HepG2 (cell line): ENCODE measurements at regions not wholly inside any gene's neighbourhood (a gene's known extent, or its start where the extent isn't known, plus 50 kb on each side); places are given as distances from the start of the nearest gene placed in this dataset.

Source experiments
- ATAC-seq: fragments of 200-7000 bp; cut with Tn5 transposase; 3 replicates; pipeline ENCODE4 v1.9.1; 2020; ENCODE audit warnings: mild to moderate bottlenecking, moderate library complexity
- BruUV-seq: library from RNA; stranded (reverse); fragments of 400-500 nt; replicated peaks from 2 replicates; lab custom pipeline; 2021; lab: Mats Ljungman, UMichigan
- CTCF ChIA-PET: fragments of 300-600 bp; formaldehyde crosslinking; extraction: SDS; loops from one replicate; lab custom pipeline; 2021; ENCODE audit warnings: low total read pairs, inconsistent platforms, low intra/inter-chr PET ratio; lab: Yijun Ruan, JAX
- POLR2A ChIA-PET: fragments of 350-600 bp; sonication (Branson Sonifier 250); formaldehyde crosslinking; loops from one replicate; lab custom pipeline; 2020; ENCODE audit warnings: antibody characterized with exemption, inconsistent platforms; lab: Yijun Ruan, JAX
- DNase-seq: peaks from one replicate; pipeline ENCODE4 v3.0.0-alpha.2; 2015; ENCODE audit warnings: low spot score
- FAIRE-seq: peaks from 3 replicates; lab custom pipeline; 2011; peaks lifted over from hg19 to GRCh38; lab: Jason Lieb, UNC
- H2AFZ ChIP-seq: one replicate; pipeline ENCODE4 v1.6.1; 2011; ENCODE audit warnings: low read length, inconsistent platforms
- H3K27ac ChIP-seq: fragments of 300-600 bp; 3 replicates; pipeline ENCODE4 v1.8.0; 2011; ENCODE audit warnings: mixed run types, mild to moderate bottlenecking, mixed read lengths, low read length, inconsistent platforms; ENCODE audit not compliant: insufficient read depth; ENCODE audit errors: extremely low read length
- H3K27me3 ChIP-seq, 2 experiments: fragments of 200-600 bp in 1 of 2; 2 replicates in 1 of 2; 3 replicates in 1 of 2; pipeline versions ENCODE4 v1.6.0 to v1.8.0; 2011; ENCODE audit warnings: low read length in 2 of 2, mild to moderate bottlenecking in 2 of 2, moderate library complexity in 2 of 2, inconsistent platforms in 1 of 2; ENCODE audit not compliant: insufficient read depth in 2 of 2, control insufficient read depth in 1 of 2
- H3K36me3 ChIP-seq, 2 experiments: fragments of 200-600 bp in 1 of 2; replicated peaks in 1 of 2; 2 replicates in 1 of 2; 3 replicates in 1 of 2; pipeline versions ENCODE4 v1.5.1 to v1.8.0; 2011; ENCODE audit warnings: low read length in 2 of 2, inconsistent platforms in 1 of 2; ENCODE audit not compliant: insufficient read depth in 2 of 2, control insufficient read depth in 1 of 2
- H3K4me1 ChIP-seq: 2 replicates; pipeline ENCODE4 v1.5.1; 2012; ENCODE audit warnings: low read length, inconsistent platforms; ENCODE audit not compliant: insufficient read depth
- H3K4me2 ChIP-seq: 2 replicates; pipeline ENCODE4 v1.6.0; 2011; ENCODE audit warnings: low read depth, low read length, inconsistent platforms
- H3K4me3 ChIP-seq, 3 experiments: fragments of 200-600 bp in 1 of 3; sonication (generic), shearing (Covaris generic) in 1 of 3; replicated peaks in 1 of 3; 2 replicates each; pipeline ENCODE4 v1.5.1; 2011 to 2016; ENCODE audit warnings: low read length in 3 of 3, inconsistent platforms in 2 of 3, low read depth in 2 of 3, mild to moderate bottlenecking in 2 of 3, control low read depth in 1 of 3, mixed read lengths in 1 of 3; ENCODE audit not compliant: insufficient read depth in 1 of 3
- H3K79me2 ChIP-seq: one replicate; pipeline ENCODE4 v1.6.1; 2011; ENCODE audit warnings: low read length, inconsistent platforms; ENCODE audit not compliant: insufficient read depth
- H3K9ac ChIP-seq: 2 replicates; pipeline ENCODE4 v1.6.0; 2011; ENCODE audit warnings: mild to moderate bottlenecking, low read depth, low read length, inconsistent platforms; ENCODE audit not compliant: insufficient read depth
- H3K9me3 ChIP-seq: 2 replicates; pipeline ENCODE4 v1.5.1; 2012; ENCODE audit warnings: mild to moderate bottlenecking, low read length
- H4K20me1 ChIP-seq: 2 replicates; pipeline ENCODE4 v1.6.0; 2011; ENCODE audit warnings: inconsistent platforms, mild to moderate bottlenecking, low read length, moderate library complexity; ENCODE audit not compliant: insufficient read depth
- AKNA ChIP-seq: sonication (generic); formaldehyde crosslinking; IDR thresholded peaks from 2 replicates; pipeline ENCODE4 v1.4.0; 2020; ENCODE audit warnings: missing genetic modification reagents, borderline replicate concordance
- BRD4 ChIP-seq: sonication (generic); formaldehyde crosslinking; IDR thresholded peaks from 2 replicates; pipeline ENCODE4 v1.4.0; 2020; ENCODE audit warnings: missing genetic modification reagents
- FOXP1 ChIP-seq, 2 experiments: fragments of 450-650 bp in 1 of 2; IDR thresholded peaks; 2 replicates each; pipeline ENCODE4 v1.6.1; 2017 to 2018; ENCODE audit warnings: antibody characterized with exemption in 1 of 2
- NR2F1 ChIP-seq, 2 experiments: fragments of 450-650 bp in 1 of 2; formaldehyde crosslinking in 1 of 2; IDR thresholded peaks; 2 replicates each; pipeline versions ENCODE4 v1.5.0 to v1.6.1; 2016 to 2020; ENCODE audit warnings: mild to moderate bottlenecking in 1 of 2, missing compliant biosample characterization in 1 of 2, missing genetic modification reagents in 1 of 2, moderate library complexity in 1 of 2
- PATZ1 ChIP-seq: sonication (generic); formaldehyde crosslinking; IDR thresholded peaks from 2 replicates; pipeline ENCODE4 v1.4.0; 2020; ENCODE audit warnings: missing genetic modification reagents
- RORA ChIP-seq: sonication (generic); formaldehyde crosslinking; IDR thresholded peaks from 2 replicates; pipeline ENCODE4 v1.5.0; 2020; ENCODE audit warnings: mild to moderate bottlenecking, missing genetic modification reagents, moderate library complexity
- SNAPC5 ChIP-seq: sonication (generic); formaldehyde crosslinking; IDR thresholded peaks from 2 replicates; pipeline ENCODE4 v1.8.1; 2023; ENCODE audit warnings: mild to moderate bottlenecking, missing genetic modification reagents, borderline replicate concordance
- THAP9 ChIP-seq: sonication (generic); formaldehyde crosslinking; IDR thresholded peaks from 2 replicates; pipeline ENCODE4; 2020; ENCODE audit warnings: missing genetic modification reagents, mild to moderate bottlenecking, borderline replicate concordance
- THRA ChIP-seq: sonication (generic); formaldehyde crosslinking; IDR thresholded peaks from 2 replicates; pipeline ENCODE4 v1.4.0; 2020; ENCODE audit warnings: missing genetic modification reagents, borderline replicate concordance
- ZEB1 ChIP-seq: IDR thresholded peaks from 2 replicates; pipeline ENCODE4 v1.6.1; 2012; ENCODE audit warnings: mild to moderate bottlenecking, low read depth, inconsistent platforms; ENCODE audit not compliant: insufficient replicate concordance
- WGBS: methylation state at CpG from one replicate; pipeline ENCODE4 v1.1.6; 2017; ENCODE audit warnings: low lambda C conversion rate; 5-methylcytosine and 5-hydroxymethylcytosine counted together
- in situ Hi-C: cut with HindIII; loops from 2 replicates; pipeline ENCODE4 v1.10.0; 2017; ENCODE audit warnings: low pct_unique_long_range_greater_than_20kb; ENCODE audit not compliant: extremely low pct_ligation_motif_present
- intact Hi-C: fragments of 100-400 bp; cut with micrococcal nuclease; formaldehyde crosslinking; loops from one replicate; pipeline ENCODE4 v1.10.0; 2022; ENCODE audit not compliant: unreplicated experiment

GRCh38 chr3:82739390-82739789 is 977.9 kb upstream of the GBE1 start (continued):
- no peak for TF ChIP-seq BRD4
- TF ChIP-seq RORA: no peak

GRCh38 chr3:82736696-82737277 is 975.3 kb upstream of the GBE1 start:
- no peaks in the 10 kb centered on the region for H3K36me3 ChIP-seq
- H3K79me2 ChIP-seq: no peaks in the 10 kb centered on the region
- H3K4me2 ChIP-seq: peak overlapping the region; percentile 16; the same call in 1 of the 2 replicates
- H3K9me3 ChIP-seq: no peaks in the 10 kb centered on the region
- no peak for DNase-seq
- no peaks in the 10 kb centered on the region for H3K4me1 ChIP-seq
- intact Hi-C loops: no loop called here
- 19% methylated on average over 5 of the region's 5 CpGs for WGBS
- ATAC-seq: no peak; the same call in 2 of the 3 replicates
- H3K27ac ChIP-seq: no peak overlapping the region
- no peak overlapping the region for H2AFZ ChIP-seq
- BruUV-seq: no TSS peak
- ChIA-PET POLR2A (no interaction called here), CTCF (no interaction called here)
- FAIRE-seq: no peak
- no peaks in the 10 kb centered on the region for H4K20me1 ChIP-seq
- no peaks in the 10 kb centered on the region for H3K27me3 ChIP-seq
- H3K9ac ChIP-seq: no peak overlapping the region
- H3K4me3 ChIP-seq: no peak overlapping the region
- in situ Hi-C loops: no loop called here
- TF ChIP-seq THRA (CRISPR knock-in tag) (no peak), THAP9 (CRISPR knock-in tag) (no peak), FOXP1 (IDR thresholded peaks at IDR 0.05) (no peak), FOXP1 (CRISPR knock-in tag; IDR thresholded peaks at IDR 0.05) (no peak), SNAPC5 (CRISPR knock-in tag) (no peak), ZEB1 (no peak), NR2F1 (CRISPR knock-in tag; IDR thresholded peaks at IDR 0.05) (no peak), PATZ1 (no peak), AKNA (CRISPR knock-in tag) (no peak)
